ENCODE measurements at regions not wholly inside any gene's neighbourhood (a gene's known extent, or its start where the extent isn't known, plus 50 kb on each side); places are given as distances from the start of the nearest gene placed in this dataset.

DNA sequence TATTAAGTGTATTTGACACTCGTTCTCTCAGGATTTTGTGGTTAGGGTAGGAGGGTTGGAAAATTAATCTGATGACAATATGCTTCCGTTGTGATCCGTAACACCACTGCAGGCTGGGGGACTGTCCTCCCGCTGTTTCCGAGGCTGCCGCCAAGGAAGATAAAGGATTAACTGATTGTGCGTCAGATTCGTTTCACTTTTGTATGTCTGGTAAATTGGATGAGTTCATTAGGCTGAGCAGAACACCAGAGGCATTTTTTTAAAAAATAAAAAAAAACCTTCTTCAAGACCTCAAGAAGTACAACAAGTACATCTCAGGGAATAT lies 486.7 kb upstream of the SALL1 start:
- TF ChIP-seq, protein P1, sequence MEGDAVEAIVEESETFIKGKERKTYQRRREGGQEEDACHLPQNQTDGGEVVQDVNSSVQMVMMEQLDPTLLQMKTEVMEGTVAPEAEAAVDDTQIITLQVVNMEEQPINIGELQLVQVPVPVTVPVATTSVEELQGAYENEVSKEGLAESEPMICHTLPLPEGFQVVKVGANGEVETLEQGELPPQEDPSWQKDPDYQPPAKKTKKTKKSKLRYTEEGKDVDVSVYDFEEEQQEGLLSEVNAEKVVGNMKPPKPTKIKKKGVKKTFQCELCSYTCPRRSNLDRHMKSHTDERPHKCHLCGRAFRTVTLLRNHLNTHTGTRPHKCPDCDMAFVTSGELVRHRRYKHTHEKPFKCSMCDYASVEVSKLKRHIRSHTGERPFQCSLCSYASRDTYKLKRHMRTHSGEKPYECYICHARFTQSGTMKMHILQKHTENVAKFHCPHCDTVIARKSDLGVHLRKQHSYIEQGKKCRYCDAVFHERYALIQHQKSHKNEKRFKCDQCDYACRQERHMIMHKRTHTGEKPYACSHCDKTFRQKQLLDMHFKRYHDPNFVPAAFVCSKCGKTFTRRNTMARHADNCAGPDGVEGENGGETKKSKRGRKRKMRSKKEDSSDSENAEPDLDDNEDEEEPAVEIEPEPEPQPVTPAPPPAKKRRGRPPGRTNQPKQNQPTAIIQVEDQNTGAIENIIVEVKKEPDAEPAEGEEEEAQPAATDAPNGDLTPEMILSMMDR (IDR thresholded peaks at IDR 0.05): no peak
- TF ChIP-seq POLR2AphosphoS5 (IDR thresholded peaks at IDR 0.05) (no peak), POLR2A (IDR thresholded peaks at IDR 0.05; ENCODE audit: low read depth) (no peak), EP300 (IDR thresholded peaks at IDR 0.05) (no peak)
